ENCODE measurements at regions not wholly inside any gene's neighbourhood (a gene's known extent, or its start where the extent isn't known, plus 50 kb on each side); places are given as distances from the start of the nearest gene placed in this dataset.

- H3K4me3 ChIP-seq (ENCODE audit: low read depth, low read length) = no peak overlapping the region
These were observed 408.0 kb downstream of the SIPA1L2 start for GRCh38 chr1:232221802-232222499.

- H3K4me3 ChIP-seq (ENCODE audit: low read depth, low read length) = no peak overlapping the region
These were observed 410.7 kb downstream of the SIPA1L2 start for GRCh38 chr1:232218955-232219865.

GRCh38 chr1:232213928-232214327 is 416.0 kb downstream of the SIPA1L2 start:
- H3K4me3 ChIP-seq (ENCODE audit: low read depth, low read length) = no peak overlapping the region

GRCh38 chr1:232212253-232212652 is 417.7 kb downstream of the SIPA1L2 start:
- H3K4me3 ChIP-seq (ENCODE audit: low read depth, low read length) = no peak overlapping the region

- H3K4me3 ChIP-seq (ENCODE audit: low read depth, low read length) = no peak overlapping the region
These were observed 418.8 kb downstream of the SIPA1L2 start for GRCh38 chr1:232211149-232211548.

GRCh38 chr1:232209357-232209756 is 420.6 kb downstream of the SIPA1L2 start:
- H3K4me3 ChIP-seq (ENCODE audit: low read depth, low read length) = no peak overlapping the region

- no peak overlapping the region for H3K4me3 ChIP-seq (ENCODE audit: low read depth, low read length)
These were observed 422.7 kb downstream of the SIPA1L2 start for GRCh38 chr1:232207073-232207866.

GRCh38 chr1:232204269-232204668 is 425.7 kb downstream of the SIPA1L2 start:
- H3K4me3 ChIP-seq (ENCODE audit: low read depth, low read length) = no peak overlapping the region

- no peak overlapping the region for H3K4me3 ChIP-seq (ENCODE audit: low read depth, low read length)
These were observed 428.9 kb downstream of the SIPA1L2 start for GRCh38 chr1:232201024-232201423.

GRCh38 chr1:232196042-232196441 is 433.9 kb downstream of the SIPA1L2 start:
- H3K4me3 ChIP-seq (ENCODE audit: low read depth, low read length) = no peak overlapping the region

GRCh38 chr1:232194424-232194823 is 435.5 kb downstream of the SIPA1L2 start:
- H3K4me3 ChIP-seq (ENCODE audit: low read depth, low read length) = no peak overlapping the region

- no peak overlapping the region for H3K4me3 ChIP-seq (ENCODE audit: low read depth, low read length)
These were observed 436.5 kb downstream of the SIPA1L2 start for GRCh38 chr1:232193451-232193783.

- H3K4me3 ChIP-seq (ENCODE audit: low read depth, low read length) = no peak overlapping the region
These were observed 437.0 kb downstream of the SIPA1L2 start for GRCh38 chr1:232192781-232193450.

- H3K4me3 ChIP-seq (ENCODE audit: low read depth, low read length) = no peak overlapping the region
These were observed 438.4 kb downstream of the SIPA1L2 start for GRCh38 chr1:232191560-232191959.

- H3K4me3 ChIP-seq (ENCODE audit: low read depth, low read length) = no peak overlapping the region
These were observed 441.6 kb downstream of the SIPA1L2 start for GRCh38 chr1:232188318-232188717.

- no peak overlapping the region for H3K4me3 ChIP-seq (ENCODE audit: low read depth, low read length)
These were observed 443.0 kb downstream of the SIPA1L2 start for GRCh38 chr1:232186931-232187330.

GRCh38 chr1:232184561-232185530 is 445.1 kb downstream of the SIPA1L2 start:
- H3K4me3 ChIP-seq (ENCODE audit: low read depth, low read length) = no peak overlapping the region

GRCh38 chr1:232183802-232184201 is 446.1 kb downstream of the SIPA1L2 start:
- no peak overlapping the region for H3K4me3 ChIP-seq (ENCODE audit: low read depth, low read length)

- H3K4me3 ChIP-seq (ENCODE audit: low read depth, low read length) = no peak overlapping the region
These were observed 446.6 kb downstream of the SIPA1L2 start for GRCh38 chr1:232183266-232183800.
